Aorta (tissue), 5 donors: ENCODE measurements at regions not wholly inside any gene's neighbourhood (a gene's known extent, or its start where the extent isn't known, plus 50 kb on each side); places are given as distances from the start of the nearest gene placed in this dataset.

Experiments used
- ATAC-seq: fragments of 200-7000 bp; cut with Tn5 transposase; one replicate; pipeline ENCODE4 v1.9.1; 2022; ENCODE audit warnings: moderate library complexity; ENCODE audit not compliant: low FRiP score
- DNase-seq, 2 donors: peaks; one replicate each; pipeline ENCODE4 v3.0.0-alpha.2; 2020
- H3K27ac ChIP-seq, 2 donors: one replicate each; pipeline ENCODE4 v1.5.1; 2013; ENCODE audit warnings: low read length in 2 of 2, mild to moderate bottlenecking in 2 of 2, moderate library complexity in 2 of 2, control low read depth in 1 of 2, inconsistent platforms in 1 of 2, low read depth in 1 of 2
- H3K27me3 ChIP-seq, 2 donors: one replicate each; pipeline ENCODE4 v1.6.1; 2013; ENCODE audit warnings: control low read depth in 1 of 2, low read length in 1 of 2, mild to moderate bottlenecking in 1 of 2, moderate library complexity in 1 of 2; ENCODE audit not compliant: insufficient read depth in 2 of 2, control insufficient read depth in 1 of 2
- H3K36me3 ChIP-seq, 2 donors: one replicate each; pipeline ENCODE4 v1.6.1; 2013; ENCODE audit warnings: control low read depth in 1 of 2, low read length in 1 of 2, mild to moderate bottlenecking in 1 of 2; ENCODE audit not compliant: insufficient read depth in 2 of 2, control insufficient read depth in 1 of 2
- H3K4me1 ChIP-seq, 2 donors: one replicate each; pipeline ENCODE4 v1.6.1; 2013; ENCODE audit warnings: low read length in 2 of 2, control low read depth in 1 of 2, mild to moderate bottlenecking in 1 of 2, moderate library complexity in 1 of 2; ENCODE audit not compliant: insufficient read depth in 2 of 2, control insufficient read depth in 1 of 2
- H3K4me3 ChIP-seq, 2 donors: one replicate each; pipeline ENCODE4 v1.5.1; 2013; ENCODE audit warnings: low read length in 2 of 2, control low read depth in 1 of 2, mild to moderate bottlenecking in 1 of 2
- H3K9me3 ChIP-seq: one replicate; pipeline ENCODE4 v1.6.1; 2013; ENCODE audit warnings: mild to moderate bottlenecking, low read length; ENCODE audit not compliant: control insufficient read depth
- WGBS, 2 donors: extraction: QIAGEN DNeasy Blood & Tissue Kit; methylation state at CpG; one replicate each; pipeline ENCODE4 v1.1.7; 2013; 5-methylcytosine and 5-hydroxymethylcytosine counted together
- intact Hi-C, 2 donors: fragments of 100-400 bp; cut with DNase I; formaldehyde crosslinking; loops; one replicate each; pipeline versions ENCODE4 v1.14.2 to v1.15.0; 2022
- donor health status: healthy with polysubstance abuse.
- donor health status: Bipolar disorder and iron deficiency.
- donor health status: DM: no; HTN: no; CAD: no.
- donor health status: DM: no; HTN: no; CAD: no.
- donor health status: DM: yes; HTN: yes; CAD: no.

GRCh38 chr4:59348949-59349348 lies 1851.2 kb upstream of the ADGRL3 start:
- Histone ChIP-seq H3K4me1 (no peaks in the 10 kb centered on the region), H3K36me3 (no peaks in the 10 kb centered on the region), H3K27me3 (no peaks in the 10 kb centered on the region), H3K27ac (no peak overlapping the region), H3K9me3 (no peaks in the 10 kb centered on the region), H3K4me3 (no peak overlapping the region)
- intact Hi-C loops = no loop called here
- ATAC-seq (no peak), DNase-seq (no peak)

GRCh38 chr4:59369229-59369628 lies 1830.9 kb upstream of the ADGRL3 start:
- Histone ChIP-seq H3K36me3 (no peaks in the 10 kb centered on the region), H3K4me3 (no peak overlapping the region), H3K9me3 (no peaks in the 10 kb centered on the region), H3K27ac (no peak overlapping the region), H3K4me1 (no peaks in the 10 kb centered on the region), H3K27me3 (no peaks in the 10 kb centered on the region)
- intact Hi-C loops = no loop called here
- ATAC-seq (no peak), DNase-seq (no peak)

- Histone ChIP-seq H3K9me3 (no peaks in the 10 kb centered on the region), H3K27me3 (no peaks in the 10 kb centered on the region), H3K4me3 (no peak overlapping the region), H3K36me3 (no peaks in the 10 kb centered on the region), H3K27ac (no peak overlapping the region), H3K4me1 (no peaks in the 10 kb centered on the region)
- intact Hi-C loops = no loop called here
- DNase-seq (no peak), ATAC-seq (no peak)
- 76 to 82% methylated on average over 3 of the region's 3 CpGs for WGBS, 2 donors
Measured at GRCh38 chr4:59374416-59374815, 1825.7 kb upstream of the ADGRL3 start.

- ATAC-seq = no peak
- Histone ChIP-seq H3K27ac (no peak overlapping the region), H3K4me1 (no peaks in the 10 kb centered on the region), H3K9me3 (no peaks in the 10 kb centered on the region), H3K27me3 (no peaks in the 10 kb centered on the region), H3K4me3 (no peak overlapping the region), H3K36me3 (no peaks in the 10 kb centered on the region)
- 54 to 75% methylated on average over 2 of the region's 2 CpGs for WGBS, 2 donors
- no peak for DNase-seq
- intact Hi-C loops = no loop called here
Measured at GRCh38 chr4:59380841-59381366, 1819.2 kb upstream of the ADGRL3 start.

GRCh38 chr4:59381591-59381990 lies 1818.5 kb upstream of the ADGRL3 start:
- H3K27me3 ChIP-seq = no peaks in the 10 kb centered on the region
- H3K4me3 ChIP-seq = no peak overlapping the region
- H3K9me3 ChIP-seq = no peaks in the 10 kb centered on the region
- intact Hi-C loops = no loop called here
- no peak overlapping the region for H3K27ac ChIP-seq
- ATAC-seq = no peak
- 87 to 89% methylated on average over 2 of the region's 2 CpGs for WGBS, 2 donors
- H3K4me1 ChIP-seq = no peaks in the 10 kb centered on the region
- no peak for DNase-seq
- no peaks in the 10 kb centered on the region for H3K36me3 ChIP-seq

- Histone ChIP-seq H3K36me3 (no peaks in the 10 kb centered on the region), H3K9me3 (no peaks in the 10 kb centered on the region), H3K27ac (no peak overlapping the region), H3K27me3 (no peaks in the 10 kb centered on the region), H3K4me3 (no peak overlapping the region), H3K4me1 (no peaks in the 10 kb centered on the region)
- 73% methylated on average over 7 of the region's 7 CpGs for WGBS, 2 donors
- intact Hi-C loops = no loop called here
- DNase-seq (no peak), ATAC-seq (no peak)
Measured at GRCh38 chr4:59387759-59388758, 1812.1 kb upstream of the ADGRL3 start.

- DNase-seq = no peak
Measured at GRCh38 chr4:59393780-59394179, 1806.3 kb upstream of the ADGRL3 start.

GRCh38 chr4:59400334-59400733 lies 1799.8 kb upstream of the ADGRL3 start:
- H3K9me3 ChIP-seq = no peaks in the 10 kb centered on the region
- H3K4me3 ChIP-seq = no peak overlapping the region
- WGBS, 2 donors = 20 to 25% methylated on average over 4 of the region's 4 CpGs
- ATAC-seq (no peak), DNase-seq (no peak)
- H3K27me3 ChIP-seq = no peaks in the 10 kb centered on the region
- H3K36me3 ChIP-seq = no peaks in the 10 kb centered on the region
- no peaks in the 10 kb centered on the region for H3K4me1 ChIP-seq
- no peak overlapping the region for H3K27ac ChIP-seq
- intact Hi-C loops = no loop called here

More at GRCh38 chr4:59393780-59394179, 1806.3 kb upstream of the ADGRL3 start:
- H3K4me3 ChIP-seq = no peak overlapping the region
- ATAC-seq = no peak
- no peaks in the 10 kb centered on the region for H3K9me3 ChIP-seq
- H3K27me3 ChIP-seq = no peaks in the 10 kb centered on the region
- intact Hi-C loops = no loop called here
- H3K36me3 ChIP-seq = no peaks in the 10 kb centered on the region
- 86 to 90% methylated on average over 5 of the region's 5 CpGs for WGBS, 2 donors
- H3K4me1 ChIP-seq = no peaks in the 10 kb centered on the region
- H3K27ac ChIP-seq = no peak overlapping the region

GRCh38 chr4:59409647-59410046 lies 1790.5 kb upstream of the ADGRL3 start:
- Histone ChIP-seq H3K4me3 (no peak overlapping the region), H3K27me3 (no peaks in the 10 kb centered on the region), H3K4me1 (no peaks in the 10 kb centered on the region), H3K36me3 (no peaks in the 10 kb centered on the region), H3K27ac (no peak overlapping the region), H3K9me3 (no peaks in the 10 kb centered on the region)
- DNase-seq = no peak
- intact Hi-C loops = no loop called here
- no peak for ATAC-seq
